K562 (cell line): ENCODE measurements at regions not wholly inside any gene's neighbourhood (a gene's known extent, or its start where the extent isn't known, plus 50 kb on each side); places are given as distances from the start of the nearest gene placed in this dataset.

Experiments used
- ATAC-seq: fragments of 200-7000 bp; cut with Tn5 transposase; 3 replicates; pipeline ENCODE4 v1.9.1; 2020; ENCODE audit warnings: moderate library complexity
- BruUV-seq: library from RNA; stranded (reverse); fragments of 400-500 nt; replicated peaks from 2 replicates; lab custom pipeline; 2021; lab: Mats Ljungman, UMichigan
- CTCF ChIA-PET: fragments of 300-600 bp; formaldehyde crosslinking; extraction: SDS; loops from one replicate; lab custom pipeline; 2021; ENCODE audit warnings: low intra/inter-chr PET ratio; lab: Yijun Ruan, JAX
- POLR2A ChIA-PET: fragments of 300-600, 350-650 bp; sonication (Branson Sonifier 250); formaldehyde crosslinking; extraction: SDS; loops from one replicate; lab custom pipeline; 2021; ENCODE audit warnings: antibody characterized with exemption, inconsistent platforms; lab: Yijun Ruan, JAX
- DNase-seq, 4 experiments: peaks; one replicate each; pipeline versions ENCODE4 v3.0.0 to v3.0.0-alpha.2; 2011 to 2018; ENCODE audit warnings: low spot score in 3 of 4, mixed read lengths in 3 of 4; ENCODE audit errors: extremely low read depth in 1 of 4
- FAIRE-seq: peaks from 2 replicates; lab custom pipeline; 2011; peaks lifted over from hg19 to GRCh38; lab: Jason Lieb, UNC
- H2AFZ ChIP-seq: 2 replicates; pipeline ENCODE4 v1.6.0; 2011; ENCODE audit warnings: low read depth, low read length, control low read depth, inconsistent platforms
- H3K27ac ChIP-seq: fragments of 200-600 bp; 3 replicates; pipeline ENCODE4 v1.8.0; 2011; ENCODE audit warnings: low read depth, mild to moderate bottlenecking, control low read depth, inconsistent platforms, low read length, moderate library complexity, mixed read lengths; ENCODE audit errors: extremely low read depth
- H3K27me3 ChIP-seq, 2 experiments: fragments of 300-600 bp in 1 of 2; 2 replicates in 1 of 2; 3 replicates in 1 of 2; pipeline versions ENCODE4 v1.6.0 to v1.8.0; 2011; ENCODE audit warnings: inconsistent platforms in 2 of 2, low read length in 2 of 2, mild to moderate bottlenecking in 1 of 2, mixed read lengths in 1 of 2, moderate library complexity in 1 of 2; ENCODE audit not compliant: control insufficient read depth in 2 of 2, insufficient read depth in 2 of 2
- H3K36me3 ChIP-seq: fragments of 300-600 bp; 3 replicates; pipeline ENCODE4 v1.8.0; 2011; ENCODE audit warnings: mild to moderate bottlenecking, low read length, inconsistent platforms; ENCODE audit not compliant: control insufficient read depth, insufficient read depth
- H3K4me1 ChIP-seq, 2 experiments: fragments of 200-600 bp in 1 of 2; replicated peaks in 1 of 2; 2 replicates in 1 of 2; 3 replicates in 1 of 2; pipeline versions ENCODE4 v1.5.1 to v1.8.0; 2011; ENCODE audit warnings: inconsistent platforms in 2 of 2, low read length in 2 of 2, mild to moderate bottlenecking in 1 of 2, mixed read lengths in 1 of 2, moderate library complexity in 1 of 2; ENCODE audit not compliant: control insufficient read depth in 2 of 2, insufficient read depth in 2 of 2
- H3K4me2 ChIP-seq: 2 replicates; pipeline ENCODE4 v1.6.1; 2011; ENCODE audit warnings: low read length, control low read depth, inconsistent platforms, mixed read lengths; ENCODE audit not compliant: insufficient read depth
- H3K4me3 ChIP-seq: fragments of 200-600 bp; sonication (generic), shearing (Covaris generic); 2 replicates; pipeline ENCODE4 v1.5.1; 2016; ENCODE audit warnings: control low read depth, inconsistent platforms
- H3K79me2 ChIP-seq: fragments of 200-600 bp; 3 replicates; pipeline ENCODE4 v1.8.0; 2011; ENCODE audit warnings: low read length, inconsistent platforms; ENCODE audit not compliant: control insufficient read depth, insufficient read depth
- H3K9ac ChIP-seq, 2 experiments: 2 replicates each; pipeline versions ENCODE4 v1.6.0 to v1.6.1; 2011; ENCODE audit warnings: low read depth in 2 of 2, low read length in 2 of 2, control low read depth in 1 of 2, inconsistent platforms in 1 of 2, mild to moderate bottlenecking in 1 of 2, mixed read lengths in 1 of 2; ENCODE audit not compliant: insufficient read depth in 1 of 2
- H3K9me1 ChIP-seq: one replicate; pipeline ENCODE4 v1.6.0; 2011; ENCODE audit warnings: inconsistent platforms, mild to moderate bottlenecking, low read length, moderate library complexity; ENCODE audit not compliant: control insufficient read depth, insufficient read depth
- H3K9me3 ChIP-seq: replicated peaks from 2 replicates; pipeline ENCODE4 v1.5.1; 2011; ENCODE audit warnings: low read depth, low read length, inconsistent platforms; ENCODE audit not compliant: control insufficient read depth, insufficient read depth
- H4K20me1 ChIP-seq: replicated peaks from 2 replicates; pipeline ENCODE4 v1.6.1; 2011; ENCODE audit warnings: low read length, inconsistent platforms, mixed read lengths; ENCODE audit not compliant: control insufficient read depth, insufficient read depth
- DACH1 ChIP-seq: fragments of 450-650 bp; IDR thresholded peaks from 2 replicates; pipeline ENCODE4 v1.6.1; 2018; ENCODE audit not compliant: partially characterized antibody
- ILK ChIP-seq: fragments of 450-650 bp; IDR thresholded peaks from 2 replicates; pipeline ENCODE4 v1.6.1; 2016; ENCODE audit warnings: missing genetic modification characterization, low read depth, mild to moderate bottlenecking, missing compliant biosample characterization, moderate library complexity, borderline replicate concordance
- RFX7 ChIP-seq: fragments of 250-450 bp; sonication (Bioruptor Pico); IDR thresholded peaks from 2 replicates; pipeline ENCODE4 v1.5.1; 2021; ENCODE audit warnings: mild to moderate bottlenecking
- USF1 ChIP-seq: sonication (generic); formaldehyde crosslinking; IDR thresholded peaks from 2 replicates; pipeline ENCODE4 v1.9.0; 2022; ENCODE audit warnings: mild to moderate bottlenecking, missing genetic modification reagents
- WGBS: fragments of 100-300 bp; shearing (Covaris generic); methylation state at CpG from one replicate; pipeline ENCODE4 v1.1.6; 2016; ENCODE audit warnings: low coverage, mixed read lengths; ENCODE audit not compliant: insufficient coverage; ENCODE audit errors: missing lambda C conversion rate; 5-methylcytosine and 5-hydroxymethylcytosine counted together
- in situ Hi-C: fragments of 300-500 bp; cut with MboI; formaldehyde crosslinking; loops from 4 replicates; pipeline ENCODE4 v1.15.0; 2018; ENCODE audit warnings: inconsistent platforms, mixed read lengths
- intact Hi-C: fragments of 100-400 bp; cut with micrococcal nuclease; formaldehyde crosslinking; loops from 2 replicates; pipeline ENCODE4 v1.14.2; 2022

GRCh38 chr10:2970190-2970823 lies 97.0 kb upstream of the PFKP start:
- TF ChIP-seq RFX7 (CRISPR knock-in tag) (no peak), USF1 (CRISPR knock-in tag) (no peak), ILK (tag) (no peak), DACH1 (peak; percentile 72)
- H3K9me3 ChIP-seq, result no peaks in the 10 kb centered on the region
- WGBS, result 0% methylated on average over 7 of the region's 7 CpGs
- H3K9me1 ChIP-seq, result no peaks in the 10 kb centered on the region
- ChIA-PET CTCF (no interaction called here), POLR2A (no interaction called here)
- BruUV-seq, result no TSS peak
- ATAC-seq, result no peak
- H3K27ac ChIP-seq, result no peak overlapping the region
- no peak overlapping the region for H3K4me3 ChIP-seq
- H2AFZ ChIP-seq, result no peak overlapping the region
- no peak for FAIRE-seq
- H3K9ac ChIP-seq, result 0 out of 4 replicates have a peak overlapping the region, but pooled peaks of 1 of the 2 experiments have one; percentile 55
- no peak overlapping the region for H3K4me2 ChIP-seq
- H4K20me1 ChIP-seq, result no peaks in the 10 kb centered on the region; the same call in 1 of the 2 replicates
- DNase-seq, result no peak
- H3K4me1 ChIP-seq, result no peaks in the 10 kb centered on the region
- H3K36me3 ChIP-seq, result no peaks in the 10 kb centered on the region
- in situ Hi-C loops, result no loop called here
- intact Hi-C loops, result no loop called here
- no peaks in the 10 kb centered on the region for H3K79me2 ChIP-seq
- H3K27me3 ChIP-seq, result peaks cover 3 to 4% of the 10 kb centered on the region in 2 experiments; a peak in 1 of 5 replicates
